A673 (cell line): ENCODE measurements at regions not wholly inside any gene's neighbourhood (a gene's known extent, or its start where the extent isn't known, plus 50 kb on each side); places are given as distances from the start of the nearest gene placed in this dataset.
"Not testable (repeated sequence)": the region's sequence is repeated elsewhere in the genome, so short reads cannot be mapped to it uniquely, and the experiment has no call there.

Source experiments
- BruUV-seq: library from RNA; stranded (reverse); fragments of 400-500 nt; replicated peaks from 2 replicates; lab custom pipeline; 2021; lab: Mats Ljungman, UMichigan
- CTCF ChIA-PET: fragments of 300-600 bp; sonication (Branson Sonifier 250); formaldehyde crosslinking; loops from one replicate; lab custom pipeline; 2022; ENCODE audit warnings: antibody characterized with exemption; lab: Charles Lee
- POLR2A ChIA-PET: fragments of 300-600 bp; sonication (Branson Sonifier 250); formaldehyde crosslinking; loops from one replicate; lab custom pipeline; 2022; ENCODE audit warnings: antibody characterized with exemption; ENCODE audit not compliant: low non-redundant PET; lab: Charles Lee
- DNase-seq: peaks from one replicate; pipeline ENCODE4 v3.0.0-alpha.2; 2015; ENCODE audit warnings: low spot score
- H3K27ac ChIP-seq: fragments of 200-600 bp; sonication (generic); 2 replicates; pipeline ENCODE4 v1.5.1; 2016; ENCODE audit warnings: mixed run types, low read depth, mild to moderate bottlenecking, mixed read lengths, antibody characterized with exemption, low read length; ENCODE audit not compliant: poor library complexity, severe bottlenecking
- H3K27me3 ChIP-seq: fragments of 200-600 bp; sonication (generic); replicated peaks from 2 replicates; pipeline ENCODE4 v1.6.1; 2017; ENCODE audit warnings: mixed run types, low read depth, mild to moderate bottlenecking, mixed read lengths, antibody characterized with exemption, low read length; ENCODE audit not compliant: insufficient read depth, poor library complexity
- H3K36me3 ChIP-seq: fragments of 200-600 bp; sonication (generic); 2 replicates; pipeline ENCODE4 v1.6.1; 2016; ENCODE audit warnings: mixed run types, mild to moderate bottlenecking, mixed read lengths, antibody characterized with exemption, low read length; ENCODE audit not compliant: insufficient read depth, poor library complexity, severe bottlenecking
- H3K4me1 ChIP-seq: fragments of 200-600 bp; sonication (generic); 2 replicates; pipeline ENCODE4 v1.6.1; 2017; ENCODE audit warnings: mixed run types, mild to moderate bottlenecking, mixed read lengths, antibody characterized with exemption, low read length; ENCODE audit not compliant: insufficient read depth, poor library complexity, severe bottlenecking
- H3K4me3 ChIP-seq: fragments of 200-600 bp; sonication (generic); 2 replicates; pipeline ENCODE4 v1.5.1; 2016; ENCODE audit warnings: low read depth, mixed run types, mild to moderate bottlenecking, mixed read lengths, low read length; ENCODE audit not compliant: poor library complexity, severe bottlenecking
- H3K9me3 ChIP-seq: fragments of 200-600 bp; sonication (generic); 2 replicates; pipeline ENCODE4 v1.6.1; 2016; ENCODE audit warnings: mixed run types, low read depth, mild to moderate bottlenecking, mixed read lengths, antibody characterized with exemption, low read length; ENCODE audit not compliant: poor library complexity, severe bottlenecking
- CTCF ChIP-seq: fragments of 300-800, 200-600 bp; sonication (generic); conservative IDR thresholded peaks from 2 replicates; pipeline ENCODE4 v1.5.1; 2017; ENCODE audit warnings: low read depth, mild to moderate bottlenecking, antibody characterized with exemption, low read length, moderate library complexity, mixed read lengths
- EZH2 ChIP-seq: fragments of 200-600 bp; sonication (generic); IDR thresholded peaks from 2 replicates; pipeline ENCODE4 v1.6.1; 2017; ENCODE audit warnings: borderline replicate concordance, low read depth, mild to moderate bottlenecking, mixed read lengths, antibody characterized with exemption, low read length; ENCODE audit not compliant: poor library complexity, severe bottlenecking
- intact Hi-C: fragments of 100-400 bp; cut with micrococcal nuclease; formaldehyde crosslinking; loops from one replicate; pipeline ENCODE4 v1.10.0; 2022; ENCODE audit not compliant: unreplicated experiment

- no peak for TF ChIP-seq CTCF
- no peak for TF ChIP-seq EZH2
- Histone ChIP-seq H3K36me3 (no peaks in the 10 kb centered on the region), H3K4me3 (no peak overlapping the region), H3K9me3 (no peaks in the 10 kb centered on the region), H3K27me3 (no peaks in the 10 kb centered on the region), H3K27ac (no peak overlapping the region), H3K4me1 (no peaks in the 10 kb centered on the region)
- DNase-seq = no peak
- ChIA-PET CTCF (no interaction called here), POLR2A (no interaction called here)
- intact Hi-C loops = no loop called here
- BruUV-seq = no TSS peak
These were observed 79.2 kb upstream of the C4orf54 start for GRCh38 chr4:99736846-99737245.

- Histone ChIP-seq H3K27ac (no peak overlapping the region), H3K4me1 (no peaks in the 10 kb centered on the region), H3K36me3 (no peaks in the 10 kb centered on the region), H3K9me3 (no peaks in the 10 kb centered on the region), H3K4me3 (no peak overlapping the region), H3K27me3 (no peaks in the 10 kb centered on the region)
- POLR2A ChIA-PET = no interaction called here
- intact Hi-C loops = no loop called here
- TF ChIP-seq CTCF (no peak), EZH2 (no peak)
- no TSS peak for BruUV-seq
- CTCF ChIA-PET = no interaction called here
- no peak for DNase-seq
These were observed 78.2 kb upstream of the C4orf54 start for GRCh38 chr4:99735822-99736221.

- ChIA-PET CTCF (no interaction called here), POLR2A (no interaction called here)
These were observed 77.1 kb upstream of the C4orf54 start for GRCh38 chr4:99734583-99735322.

GRCh38 chr4:99733455-99733854, 75.8 kb upstream of the C4orf54 start:
- H3K9me3 ChIP-seq, POLR2A ChIA-PET, intact Hi-C loops, H3K4me3 ChIP-seq, H3K27ac ChIP-seq, CTCF ChIA-PET, H3K4me1 ChIP-seq, H3K36me3 ChIP-seq, BruUV-seq, H3K27me3 ChIP-seq: not testable (repeated sequence)
- peak; percentile 22 for DNase-seq

More at GRCh38 chr4:99734583-99735322, 77.1 kb upstream of the C4orf54 start:
- no peak overlapping the region for H3K4me3 ChIP-seq
- no peaks in the 10 kb centered on the region for H3K9me3 ChIP-seq
- no peaks in the 10 kb centered on the region for H3K36me3 ChIP-seq
- DNase-seq = no peak
- intact Hi-C loops = no loop called here
- no peak overlapping the region for H3K27ac ChIP-seq
- TF ChIP-seq EZH2 (no peak), CTCF (no peak)
- no peaks in the 10 kb centered on the region for H3K4me1 ChIP-seq
- no peaks in the 10 kb centered on the region for H3K27me3 ChIP-seq
- no TSS peak for BruUV-seq
